Renal cortex interstitium (tissue), 11 donors: ENCODE measurements at regions not wholly inside any gene's neighbourhood (a gene's known extent, or its start where the extent isn't known, plus 50 kb on each side); places are given as distances from the start of the nearest gene placed in this dataset.

ENCODE experiments used
- DNase-seq, 11 donors: peaks; one replicate each; pipeline ENCODE4 v3.0.0-alpha.2; 2013; ENCODE audit warnings: low read depth in 9 of 11, low spot score in 4 of 11; ENCODE audit errors: extremely low read depth in 1 of 11

- no peak for DNase-seq
These were observed 343.1 kb upstream of the MAOA start for GRCh38 chrX:43313035-43313434.

- no peak for DNase-seq
These were observed 341.6 kb upstream of the MAOA start for GRCh38 chrX:43314525-43314924.

- no peak for DNase-seq
These were observed 340.5 kb upstream of the MAOA start for GRCh38 chrX:43315622-43316021.

- no peak for DNase-seq
These were observed 340.0 kb upstream of the MAOA start for GRCh38 chrX:43316146-43316545.

- DNase-seq = no peak
These were observed 338.7 kb upstream of the MAOA start for GRCh38 chrX:43317378-43317777.

GRCh38 chrX:43328358-43328946 lies 327.6 kb upstream of the MAOA start:
- no peak for DNase-seq

- DNase-seq = no peak
These were observed 322.6 kb upstream of the MAOA start for GRCh38 chrX:43333543-43333942.

- peak in 1 of 11 donors; percentile 0 for DNase-seq
These were observed 310.9 kb upstream of the MAOA start for GRCh38 chrX:43345166-43345565.

- peak in 1 of 11 donors; percentile 2 for DNase-seq
These were observed 306.7 kb upstream of the MAOA start for GRCh38 chrX:43349363-43349762.

GRCh38 chrX:43350935-43351334 lies 305.2 kb upstream of the MAOA start:
- DNase-seq = no peak

- no peak for DNase-seq
These were observed 298.4 kb upstream of the MAOA start for GRCh38 chrX:43357741-43358140.

GRCh38 chrX:43373032-43373431 lies 283.1 kb upstream of the MAOA start:
- no peak for DNase-seq

- no peak for DNase-seq
These were observed 281.0 kb upstream of the MAOA start for GRCh38 chrX:43375136-43375535.

GRCh38 chrX:43380704-43381103 lies 275.4 kb upstream of the MAOA start:
- DNase-seq = no peak

GRCh38 chrX:43386875-43387274 lies 269.2 kb upstream of the MAOA start:
- no peak for DNase-seq

GRCh38 chrX:43405191-43405590 lies 250.9 kb upstream of the MAOA start:
- no peak for DNase-seq

GRCh38 chrX:43423876-43424275 lies 232.2 kb upstream of the MAOA start:
- DNase-seq = no peak

- DNase-seq = no peak
These were observed 219.6 kb upstream of the MAOA start for GRCh38 chrX:43436517-43436916.

GRCh38 chrX:43446752-43447151 lies 209.3 kb upstream of the MAOA start:
- no peak for DNase-seq

GRCh38 chrX:43448688-43449087 lies 207.4 kb upstream of the MAOA start:
- no peak for DNase-seq

- DNase-seq = no peak
These were observed 205.7 kb upstream of the MAOA start for GRCh38 chrX:43450355-43450754.
